Fibroblast of lung (primary cell): ENCODE measurements at regions not wholly inside any gene's neighbourhood (a gene's known extent, or its start where the extent isn't known, plus 50 kb on each side); places are given as distances from the start of the nearest gene placed in this dataset.
A peak's percentile ranks its signal among the peaks of the same experiment; 100 is the strongest.

Experiments
- DNase-seq, 2 donors: peaks; one replicate each; pipeline versions ENCODE4 v3.0.0 to v3.0.0-alpha.2; 2010; ENCODE audit warnings: low read depth in 2 of 2
- H2AFZ ChIP-seq: 2 replicates; pipeline ENCODE4 v1.5.1; 2012; ENCODE audit warnings: low read length, control low read depth, inconsistent platforms
- H3K27ac ChIP-seq: 2 replicates; pipeline ENCODE4 v1.5.1; 2011; ENCODE audit warnings: low read length, control low read depth; ENCODE audit not compliant: insufficient read depth
- H3K27me3 ChIP-seq: 2 replicates; pipeline ENCODE4 v1.5.1; 2011; ENCODE audit warnings: mild to moderate bottlenecking, low read length; ENCODE audit not compliant: control insufficient read depth, insufficient read depth
- H3K36me3 ChIP-seq: 2 replicates; pipeline ENCODE4 v1.5.1; 2011; ENCODE audit warnings: low read length; ENCODE audit not compliant: control insufficient read depth, insufficient read depth
- H3K4me1 ChIP-seq: 2 replicates; pipeline ENCODE4 v1.5.1; 2011; ENCODE audit warnings: low read length; ENCODE audit not compliant: control insufficient read depth, insufficient read depth; ENCODE audit errors: extremely low read depth
- H3K4me2 ChIP-seq: 2 replicates; pipeline ENCODE4 v1.5.1; 2011; ENCODE audit warnings: low read length, control low read depth; ENCODE audit not compliant: insufficient read depth; ENCODE audit errors: extremely low read depth
- H3K4me3 ChIP-seq, 4 experiments: fragments of 200-600 bp in 1 of 4; sonication (generic) in 1 of 4; replicated peaks in 1 of 4; 2 replicates each; pipeline ENCODE4 v1.5.1; 2011 to 2016; ENCODE audit warnings: low read length in 4 of 4, low read depth in 3 of 4, mild to moderate bottlenecking in 3 of 4, control low read depth in 2 of 4, inconsistent platforms in 1 of 4, mixed read lengths in 1 of 4; ENCODE audit not compliant: insufficient read depth in 1 of 4; ENCODE audit errors: control extremely low read depth in 1 of 4
- H3K79me2 ChIP-seq: 2 replicates; pipeline ENCODE4 v1.5.1; 2012; ENCODE audit warnings: mild to moderate bottlenecking, low read length, inconsistent platforms; ENCODE audit not compliant: control insufficient read depth, insufficient read depth
- H3K9ac ChIP-seq: 2 replicates; pipeline ENCODE4 v1.5.1; 2011; ENCODE audit warnings: mild to moderate bottlenecking, low read length, control low read depth; ENCODE audit not compliant: insufficient read depth
- H3K9me3 ChIP-seq: 2 replicates; pipeline ENCODE4 v1.5.1; 2012; ENCODE audit warnings: low read depth, low read length; ENCODE audit not compliant: control insufficient read depth, insufficient read depth
- H4K20me1 ChIP-seq: 2 replicates; pipeline ENCODE4 v1.5.1; 2011; ENCODE audit warnings: low read length; ENCODE audit not compliant: control insufficient read depth, insufficient read depth; ENCODE audit errors: extremely low read depth
- EZH2 ChIP-seq: IDR thresholded peaks from 2 replicates; pipeline ENCODE4 v1.5.1; 2012; ENCODE audit warnings: low read length, control low read depth, mild to moderate bottlenecking; ENCODE audit errors: missing control alignments
- TF ChIP-seq, protein P1 (sequence below), 2 donors: IDR thresholded peaks in 1 of 2; conservative IDR thresholded peaks in 1 of 2; 1 replicate in 1 of 2; 2 replicates in 1 of 2; pipeline ENCODE4 v1.5.1; 2011 to 2012; ENCODE audit warnings: low read length in 2 of 2, control low read depth in 1 of 2, inconsistent platforms in 1 of 2, low read depth in 1 of 2, mild to moderate bottlenecking in 1 of 2

DNA sequence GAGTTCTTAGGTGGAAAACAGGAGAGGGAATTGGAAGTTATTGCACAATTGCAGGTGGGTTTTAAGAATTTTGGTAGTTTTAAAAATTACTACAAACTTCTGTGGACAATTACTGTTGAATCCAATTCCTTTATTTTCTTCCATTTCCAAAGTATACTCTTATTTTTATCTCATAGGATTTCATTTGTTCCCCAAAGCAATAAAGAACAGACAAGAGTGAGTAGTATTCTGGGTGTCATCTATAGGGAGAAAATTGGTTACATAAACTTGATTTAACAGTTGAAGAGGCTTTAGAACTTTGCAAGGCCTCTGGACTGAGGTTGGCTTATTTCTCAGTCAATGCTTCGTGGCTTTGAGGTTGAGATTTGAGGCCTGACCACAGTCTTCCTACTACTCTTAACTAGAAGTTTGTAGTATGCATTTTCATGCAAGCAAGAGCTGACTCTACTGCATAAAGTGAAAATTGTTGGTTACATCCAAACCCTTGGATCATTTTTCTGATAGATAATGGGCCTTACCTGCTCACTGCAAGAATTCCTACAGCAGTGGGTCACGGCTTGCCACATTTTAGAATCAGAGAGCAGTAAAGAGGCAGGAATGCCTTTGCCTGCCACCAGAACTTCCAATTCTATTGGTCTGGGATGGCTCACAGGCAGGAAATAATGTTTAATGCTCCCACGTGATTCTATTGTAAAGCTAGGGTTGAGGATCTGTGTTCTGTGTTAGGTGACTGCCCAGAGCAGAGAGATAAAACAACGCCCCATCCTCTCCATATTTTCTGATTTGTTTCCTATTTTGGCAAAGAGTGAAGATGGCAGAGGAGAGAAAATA, 270.5 kb downstream of the TTC6 start:
- Histone ChIP-seq H3K79me2 (no peaks in the 10 kb centered on the region), H3K36me3 (no peaks in the 10 kb centered on the region), H3K27me3 (no peaks in the 10 kb centered on the region), H2AFZ (no peak overlapping the region), H3K4me1 (no peaks in the 10 kb centered on the region), H3K4me3 (no peak overlapping the region), H3K9ac (no peak overlapping the region), H4K20me1 (no peaks in the 10 kb centered on the region), H3K9me3 (no peaks in the 10 kb centered on the region), H3K27ac (no peak overlapping the region), H3K4me2 (no peak overlapping the region)
- peak in 1 of 2 donors; percentile 21 for DNase-seq
- TF ChIP-seq, protein P1, sequence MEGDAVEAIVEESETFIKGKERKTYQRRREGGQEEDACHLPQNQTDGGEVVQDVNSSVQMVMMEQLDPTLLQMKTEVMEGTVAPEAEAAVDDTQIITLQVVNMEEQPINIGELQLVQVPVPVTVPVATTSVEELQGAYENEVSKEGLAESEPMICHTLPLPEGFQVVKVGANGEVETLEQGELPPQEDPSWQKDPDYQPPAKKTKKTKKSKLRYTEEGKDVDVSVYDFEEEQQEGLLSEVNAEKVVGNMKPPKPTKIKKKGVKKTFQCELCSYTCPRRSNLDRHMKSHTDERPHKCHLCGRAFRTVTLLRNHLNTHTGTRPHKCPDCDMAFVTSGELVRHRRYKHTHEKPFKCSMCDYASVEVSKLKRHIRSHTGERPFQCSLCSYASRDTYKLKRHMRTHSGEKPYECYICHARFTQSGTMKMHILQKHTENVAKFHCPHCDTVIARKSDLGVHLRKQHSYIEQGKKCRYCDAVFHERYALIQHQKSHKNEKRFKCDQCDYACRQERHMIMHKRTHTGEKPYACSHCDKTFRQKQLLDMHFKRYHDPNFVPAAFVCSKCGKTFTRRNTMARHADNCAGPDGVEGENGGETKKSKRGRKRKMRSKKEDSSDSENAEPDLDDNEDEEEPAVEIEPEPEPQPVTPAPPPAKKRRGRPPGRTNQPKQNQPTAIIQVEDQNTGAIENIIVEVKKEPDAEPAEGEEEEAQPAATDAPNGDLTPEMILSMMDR (conservative IDR thresholded peaks at IDR 0.05 in 1 of 2, IDR thresholded peaks at IDR 0.05 in 1 of 2; ENCODE audit: low read depth in 1 of 2, low read length in 2 of 2): no peak
- TF ChIP-seq EZH2: no peak

GRCh38 chr14:37869633-37870032, 274.2 kb downstream of the TTC6 start:
- H2AFZ ChIP-seq: no peak overlapping the region
- H3K27ac ChIP-seq: no peak overlapping the region
- no peak overlapping the region for H3K9ac ChIP-seq
- DNase-seq: no peak
- H3K4me1 ChIP-seq: no peaks in the 10 kb centered on the region
- no peaks in the 10 kb centered on the region for H3K9me3 ChIP-seq
- H4K20me1 ChIP-seq: no peaks in the 10 kb centered on the region
- H3K27me3 ChIP-seq: no peaks in the 10 kb centered on the region
- H3K4me2 ChIP-seq: no peak overlapping the region
- no peak for TF ChIP-seq EZH2
- TF ChIP-seq, protein P1 (conservative IDR thresholded peaks at IDR 0.05 in 1 of 2, IDR thresholded peaks at IDR 0.05 in 1 of 2; ENCODE audit: low read depth in 1 of 2, low read length in 2 of 2): no peak
- H3K4me3 ChIP-seq: no peak overlapping the region
- no peaks in the 10 kb centered on the region for H3K79me2 ChIP-seq
- no peaks in the 10 kb centered on the region for H3K36me3 ChIP-seq

DNA sequence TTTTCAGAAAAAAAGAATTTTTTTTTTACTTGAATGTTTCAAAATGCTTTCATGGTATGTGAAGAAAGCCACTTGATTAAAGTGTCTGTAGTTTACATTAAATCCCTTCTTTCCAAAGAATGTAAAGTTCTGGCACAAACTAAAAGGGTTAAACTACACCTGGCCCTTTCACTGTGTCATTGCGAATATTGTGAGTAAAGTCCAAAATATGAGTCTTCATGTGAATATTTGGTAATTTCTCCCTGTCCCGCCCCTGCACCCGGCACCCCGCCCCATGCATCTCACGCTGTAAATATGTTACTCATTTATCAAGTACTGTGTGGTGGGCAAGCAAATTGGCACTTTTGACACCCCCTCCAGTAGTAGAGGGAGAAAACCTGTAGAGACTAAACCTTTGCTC, 274.7 kb downstream of the TTC6 start:
- H3K36me3 ChIP-seq: no peaks in the 10 kb centered on the region
- TF ChIP-seq, protein P1 (conservative IDR thresholded peaks at IDR 0.05 in 1 of 2, IDR thresholded peaks at IDR 0.05 in 1 of 2; ENCODE audit: low read depth in 1 of 2, low read length in 2 of 2): no peak
- TF ChIP-seq EZH2: no peak
- H3K9ac ChIP-seq: no peak overlapping the region
- H4K20me1 ChIP-seq: no peaks in the 10 kb centered on the region
- no peaks in the 10 kb centered on the region for H3K4me1 ChIP-seq
- DNase-seq: no peak
- no peak overlapping the region for H3K27ac ChIP-seq
- H3K79me2 ChIP-seq: no peaks in the 10 kb centered on the region
- no peak overlapping the region for H3K4me2 ChIP-seq
- H3K4me3 ChIP-seq: no peak overlapping the region
- H2AFZ ChIP-seq: no peak overlapping the region
- no peaks in the 10 kb centered on the region for H3K27me3 ChIP-seq
- no peaks in the 10 kb centered on the region for H3K9me3 ChIP-seq
